Hypothalamus (tissue), 51 donors: ENCODE measurements at regions not wholly inside any gene's neighbourhood (a gene's known extent, or its start where the extent isn't known, plus 50 kb on each side); places are given as distances from the start of the nearest gene placed in this dataset.

Experiments
- DNase-seq, 51 donors: peaks; one replicate each; lab custom pipeline; 2025; lab: John Stamatoyannopoulos, UW

DNA sequence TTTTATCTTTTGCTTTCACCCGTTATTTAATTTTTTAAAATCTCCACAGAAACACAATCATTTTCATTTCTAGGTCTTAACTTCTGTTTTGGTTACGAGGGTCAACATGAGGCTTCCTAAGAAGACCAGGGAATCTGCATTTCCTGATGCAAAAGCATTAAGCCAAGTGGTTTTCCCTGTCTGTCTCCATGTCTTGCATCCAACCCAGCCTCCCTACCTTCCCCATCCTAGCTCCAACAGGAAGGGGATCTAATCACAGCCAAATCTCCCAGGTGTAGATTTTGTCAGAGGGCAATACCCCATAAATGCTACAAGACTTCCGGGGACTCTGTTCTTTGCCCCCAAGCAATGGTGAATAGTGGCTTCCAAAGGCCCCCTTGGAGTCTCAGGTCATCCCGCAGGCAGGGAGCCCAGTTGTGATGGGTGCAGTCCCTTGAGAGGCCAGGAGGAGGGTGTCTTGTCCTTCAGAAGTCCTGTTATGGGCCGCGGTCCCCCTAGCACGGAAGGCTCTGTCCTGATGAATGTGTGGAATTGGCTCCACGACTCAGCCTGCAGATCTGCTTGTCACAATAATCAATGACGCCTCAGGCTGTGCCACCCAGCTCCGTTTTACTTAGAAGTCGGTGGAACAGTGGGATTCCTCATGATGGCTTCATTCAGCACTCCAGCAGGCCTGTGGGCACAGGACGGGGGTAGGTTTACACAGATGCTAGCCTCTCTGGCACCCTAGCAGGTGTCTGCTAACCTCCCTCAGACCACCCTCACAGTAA, 141.1 kb downstream of the RGS9 start:
- peak in 16 of 51 donors; percentile 2 to 24 (median 6) for DNase-seq

DNA sequence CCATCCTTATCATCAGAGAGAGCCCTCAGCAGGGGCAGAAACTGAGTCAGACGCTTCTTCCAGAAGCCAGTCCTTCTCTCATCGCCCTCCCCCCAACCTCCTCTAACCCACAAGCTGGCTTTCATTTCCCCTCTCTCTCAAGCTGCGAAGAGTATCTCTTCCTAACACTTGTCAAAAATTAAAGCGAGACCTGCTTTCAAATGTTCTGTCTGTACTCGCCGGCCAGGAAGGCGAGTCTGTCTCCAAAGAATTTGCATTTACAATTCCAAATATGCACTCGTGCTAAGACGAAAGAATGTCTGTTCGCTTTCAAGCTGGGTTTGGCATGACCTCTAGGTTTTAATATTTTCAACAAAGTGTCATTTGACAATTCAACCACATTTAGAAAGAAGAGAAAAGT, 140.4 kb downstream of the RGS9 start:
- DNase-seq: no peak
